ENCODE measurements at regions not wholly inside any gene's neighbourhood (a gene's known extent, or its start where the extent isn't known, plus 50 kb on each side); places are given as distances from the start of the nearest gene placed in this dataset.

GRCh38 chr12:132410849-132411248, 79.1 kb upstream of the FBRSL1 start:
- in situ Hi-C loops (cut with HindIII; ENCODE audit: low pct_unique_long_range_greater_than_20kb, low sequenced_read_pairs): no loop called here
- DNase-seq (ENCODE audit: low read depth): no peak

- in situ Hi-C loops (cut with HindIII; ENCODE audit: low pct_unique_long_range_greater_than_20kb, low sequenced_read_pairs): no loop called here
- no peak for DNase-seq (ENCODE audit: low read depth)
These were observed 79.7 kb upstream of the FBRSL1 start for GRCh38 chr12:132410296-132410625.

GRCh38 chr12:132409495-132410295, 80.3 kb upstream of the FBRSL1 start:
- DNase-seq (ENCODE audit: low read depth): no peak
- in situ Hi-C loops (cut with HindIII; ENCODE audit: low pct_unique_long_range_greater_than_20kb, low sequenced_read_pairs): no loop called here

GRCh38 chr12:132408626-132409494, 79.5 kb upstream of the GALNT9 start:
- DNase-seq (ENCODE audit: low read depth): no peak
- in situ Hi-C loops (cut with HindIII; ENCODE audit: low pct_unique_long_range_greater_than_20kb, low sequenced_read_pairs): no loop called here

- no peak for DNase-seq (ENCODE audit: low read depth)
- in situ Hi-C loops (cut with HindIII; ENCODE audit: low pct_unique_long_range_greater_than_20kb, low sequenced_read_pairs): no loop called here
These were observed 78.6 kb upstream of the GALNT9 start for GRCh38 chr12:132407992-132408391.

- no peak for DNase-seq (ENCODE audit: low read depth)
- in situ Hi-C loops (cut with HindIII; ENCODE audit: low pct_unique_long_range_greater_than_20kb, low sequenced_read_pairs): no loop called here
These were observed 78.1 kb upstream of the GALNT9 start for GRCh38 chr12:132407451-132407961.

- no peak for DNase-seq (ENCODE audit: low read depth)
- in situ Hi-C loops (cut with HindIII; ENCODE audit: low pct_unique_long_range_greater_than_20kb, low sequenced_read_pairs): no loop called here
These were observed 77.4 kb upstream of the GALNT9 start for GRCh38 chr12:132406493-132407450.

- in situ Hi-C loops (cut with HindIII; ENCODE audit: low pct_unique_long_range_greater_than_20kb, low sequenced_read_pairs): no loop called here
- no peak for DNase-seq (ENCODE audit: low read depth)
These were observed 76.4 kb upstream of the GALNT9 start for GRCh38 chr12:132405742-132406251.

- in situ Hi-C loops (cut with HindIII; ENCODE audit: low pct_unique_long_range_greater_than_20kb, low sequenced_read_pairs): no loop called here
- no peak for DNase-seq (ENCODE audit: low read depth)
These were observed 75.8 kb upstream of the GALNT9 start for GRCh38 chr12:132404951-132405741.

GRCh38 chr12:132404435-132404855, 75.1 kb upstream of the GALNT9 start:
- in situ Hi-C loops (cut with HindIII; ENCODE audit: low pct_unique_long_range_greater_than_20kb, low sequenced_read_pairs): no loop called here
- no peak for DNase-seq (ENCODE audit: low read depth)

- no peak for DNase-seq (ENCODE audit: low read depth)
- in situ Hi-C loops (cut with HindIII; ENCODE audit: low pct_unique_long_range_greater_than_20kb, low sequenced_read_pairs): no loop called here
These were observed 74.4 kb upstream of the GALNT9 start for GRCh38 chr12:132403636-132404434.

GRCh38 chr12:132402831-132403416, 73.5 kb upstream of the GALNT9 start:
- no peak for DNase-seq (ENCODE audit: low read depth)
- in situ Hi-C loops (cut with HindIII; ENCODE audit: low pct_unique_long_range_greater_than_20kb, low sequenced_read_pairs): no loop called here

GRCh38 chr12:132401982-132402381, 72.6 kb upstream of the GALNT9 start:
- in situ Hi-C loops (cut with HindIII; ENCODE audit: low pct_unique_long_range_greater_than_20kb, low sequenced_read_pairs): no loop called here
- DNase-seq (ENCODE audit: low read depth): no peak

- in situ Hi-C loops (cut with HindIII; ENCODE audit: low pct_unique_long_range_greater_than_20kb, low sequenced_read_pairs): no loop called here
- DNase-seq (ENCODE audit: low read depth): no peak
These were observed 70.7 kb upstream of the GALNT9 start for GRCh38 chr12:132400011-132400641.

GRCh38 chr12:132399092-132400010, 70.0 kb upstream of the GALNT9 start:
- no peak for DNase-seq (ENCODE audit: low read depth)
- in situ Hi-C loops (cut with HindIII; ENCODE audit: low pct_unique_long_range_greater_than_20kb, low sequenced_read_pairs): no loop called here
